Hindlimb muscle (tissue), 1 donor: ENCODE measurements at regions not wholly inside any gene's neighbourhood (a gene's known extent, or its start where the extent isn't known, plus 50 kb on each side); places are given as distances from the start of the nearest gene placed in this dataset.
"Not testable (repeated sequence)": the region's sequence is repeated elsewhere in the genome, so short reads cannot be mapped to it uniquely, and the experiment has no call there.

ENCODE experiments used
- DNase-seq: peaks from one replicate; pipeline ENCODE4 v3.0.0-alpha.2; 2013

- no peak for DNase-seq
Measured at GRCh38 chr3:6448011-6448410, 412.9 kb upstream of the GRM7 start.

GRCh38 chr3:6449099-6449498 lies 411.8 kb upstream of the GRM7 start:
- no peak for DNase-seq

- no peak for DNase-seq
Measured at GRCh38 chr3:6452974-6453373, 407.9 kb upstream of the GRM7 start.

- no peak for DNase-seq
Measured at GRCh38 chr3:6455031-6455430, 405.9 kb upstream of the GRM7 start.

GRCh38 chr3:6467186-6467585 lies 393.7 kb upstream of the GRM7 start:
- no peak for DNase-seq

GRCh38 chr3:6468589-6468988 lies 392.3 kb upstream of the GRM7 start:
- no peak for DNase-seq

- no peak for DNase-seq
Measured at GRCh38 chr3:6471744-6472143, 389.2 kb upstream of the GRM7 start.

GRCh38 chr3:6490487-6491327 lies 370.2 kb upstream of the GRM7 start:
- not testable (repeated sequence) for DNase-seq

- no peak for DNase-seq
Measured at GRCh38 chr3:6491768-6492167, 369.1 kb upstream of the GRM7 start.

GRCh38 chr3:6492306-6492705 lies 368.6 kb upstream of the GRM7 start:
- no peak for DNase-seq

GRCh38 chr3:6498944-6499343 lies 362.0 kb upstream of the GRM7 start:
- DNase-seq, result not testable (repeated sequence)

GRCh38 chr3:6504347-6504746 lies 356.6 kb upstream of the GRM7 start:
- no peak for DNase-seq

GRCh38 chr3:6504834-6505233 lies 356.1 kb upstream of the GRM7 start:
- no peak for DNase-seq

- no peak for DNase-seq
Measured at GRCh38 chr3:6508410-6508759, 352.5 kb upstream of the GRM7 start.

GRCh38 chr3:6509576-6509975 lies 351.3 kb upstream of the GRM7 start:
- DNase-seq, result no peak

GRCh38 chr3:6510713-6511112 lies 350.2 kb upstream of the GRM7 start:
- DNase-seq, result no peak

GRCh38 chr3:6512172-6512800 lies 348.6 kb upstream of the GRM7 start:
- no peak for DNase-seq

GRCh38 chr3:6516143-6516542 lies 344.8 kb upstream of the GRM7 start:
- DNase-seq, result no peak

- DNase-seq, result no peak
Measured at GRCh38 chr3:6516694-6517093, 344.2 kb upstream of the GRM7 start.

GRCh38 chr3:6518709-6519345 lies 342.1 kb upstream of the GRM7 start:
- DNase-seq, result no peak

- DNase-seq, result no peak
Measured at GRCh38 chr3:6521369-6522113, 339.4 kb upstream of the GRM7 start.

- no peak for DNase-seq
Measured at GRCh38 chr3:6522191-6522590, 338.7 kb upstream of the GRM7 start.

- DNase-seq, result no peak
Measured at GRCh38 chr3:6523043-6523442, 337.9 kb upstream of the GRM7 start.
